Transverse colon (tissue), 4 donors: ENCODE measurements at regions not wholly inside any gene's neighbourhood (a gene's known extent, or its start where the extent isn't known, plus 50 kb on each side); places are given as distances from the start of the nearest gene placed in this dataset.

Experiments used
- POLR2A ChIP-seq: fragments of 450-650 bp; IDR thresholded peaks from one replicate; pipeline ENCODE4 v1.6.1; 2016; ENCODE audit warnings: antibody characterized with exemption, mild to moderate bottlenecking, moderate library complexity
- POLR2AphosphoS5 ChIP-seq, 3 donors: sonication (generic); formaldehyde crosslinking; IDR thresholded peaks; one replicate each; pipeline ENCODE4 v1.6.1; 2016; ENCODE audit warnings: antibody characterized with exemption in 3 of 3
- TF ChIP-seq, protein P1 (sequence below), 5 experiments: fragments of 200-600 bp in 3 of 5; fragments of 450-650 bp in 2 of 5; sonication (generic) in 3 of 5; IDR thresholded peaks; 1 replicate in 2 of 5; 2 replicates in 3 of 5; pipeline ENCODE4 v1.5.1; 2016 to 2017; ENCODE audit warnings: antibody characterized with exemption in 5 of 5, inconsistent platforms in 3 of 5, mild to moderate bottlenecking in 2 of 5, moderate library complexity in 1 of 5

DNA sequence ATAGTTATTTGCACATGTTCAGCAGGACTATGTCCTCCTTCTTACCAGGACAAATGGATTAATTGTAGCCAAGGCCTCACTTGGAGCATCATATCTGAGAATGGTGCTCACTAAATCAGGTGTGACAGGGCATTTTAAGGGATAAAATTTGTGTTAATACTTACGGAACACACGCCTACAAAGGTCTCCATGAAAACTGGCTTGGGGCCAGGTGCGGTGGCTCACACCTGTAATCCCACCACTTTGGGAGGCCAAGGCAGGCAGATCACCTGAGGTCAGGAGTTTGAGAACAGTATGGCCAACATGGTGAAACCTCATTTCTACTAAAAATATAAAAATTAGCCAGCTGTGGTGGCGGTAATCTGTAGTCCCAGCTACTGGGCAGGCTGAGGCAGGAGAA is 75.1 kb upstream of the CAPZB start:
- TF ChIP-seq, protein P1, sequence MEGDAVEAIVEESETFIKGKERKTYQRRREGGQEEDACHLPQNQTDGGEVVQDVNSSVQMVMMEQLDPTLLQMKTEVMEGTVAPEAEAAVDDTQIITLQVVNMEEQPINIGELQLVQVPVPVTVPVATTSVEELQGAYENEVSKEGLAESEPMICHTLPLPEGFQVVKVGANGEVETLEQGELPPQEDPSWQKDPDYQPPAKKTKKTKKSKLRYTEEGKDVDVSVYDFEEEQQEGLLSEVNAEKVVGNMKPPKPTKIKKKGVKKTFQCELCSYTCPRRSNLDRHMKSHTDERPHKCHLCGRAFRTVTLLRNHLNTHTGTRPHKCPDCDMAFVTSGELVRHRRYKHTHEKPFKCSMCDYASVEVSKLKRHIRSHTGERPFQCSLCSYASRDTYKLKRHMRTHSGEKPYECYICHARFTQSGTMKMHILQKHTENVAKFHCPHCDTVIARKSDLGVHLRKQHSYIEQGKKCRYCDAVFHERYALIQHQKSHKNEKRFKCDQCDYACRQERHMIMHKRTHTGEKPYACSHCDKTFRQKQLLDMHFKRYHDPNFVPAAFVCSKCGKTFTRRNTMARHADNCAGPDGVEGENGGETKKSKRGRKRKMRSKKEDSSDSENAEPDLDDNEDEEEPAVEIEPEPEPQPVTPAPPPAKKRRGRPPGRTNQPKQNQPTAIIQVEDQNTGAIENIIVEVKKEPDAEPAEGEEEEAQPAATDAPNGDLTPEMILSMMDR (IDR thresholded peaks at IDR 0.05): no peak
- TF ChIP-seq POLR2A (no peak), POLR2AphosphoS5 (IDR thresholded peaks at IDR 0.05) (no peak)
